K562 (cell line): ENCODE measurements at regions not wholly inside any gene's neighbourhood (a gene's known extent, or its start where the extent isn't known, plus 50 kb on each side); places are given as distances from the start of the nearest gene placed in this dataset.

Source experiments
- ATAC-seq: fragments of 200-7000 bp; cut with Tn5 transposase; 3 replicates; pipeline ENCODE4 v1.9.1; 2020; ENCODE audit warnings: moderate library complexity
- BruUV-seq: library from RNA; stranded (reverse); fragments of 400-500 nt; replicated peaks from 2 replicates; lab custom pipeline; 2021; lab: Mats Ljungman, UMichigan
- CTCF ChIA-PET: fragments of 300-600 bp; formaldehyde crosslinking; extraction: SDS; loops from one replicate; lab custom pipeline; 2021; ENCODE audit warnings: low intra/inter-chr PET ratio; lab: Yijun Ruan, JAX
- POLR2A ChIA-PET: fragments of 300-600, 350-650 bp; sonication (Branson Sonifier 250); formaldehyde crosslinking; extraction: SDS; loops from one replicate; lab custom pipeline; 2021; ENCODE audit warnings: antibody characterized with exemption, inconsistent platforms; lab: Yijun Ruan, JAX
- DNase-seq, 4 experiments: peaks; one replicate each; pipeline versions ENCODE4 v3.0.0 to v3.0.0-alpha.2; 2011 to 2018; ENCODE audit warnings: low spot score in 3 of 4, mixed read lengths in 3 of 4; ENCODE audit errors: extremely low read depth in 1 of 4
- FAIRE-seq: peaks from 2 replicates; lab custom pipeline; 2011; peaks lifted over from hg19 to GRCh38; lab: Jason Lieb, UNC
- H2AFZ ChIP-seq: 2 replicates; pipeline ENCODE4 v1.6.0; 2011; ENCODE audit warnings: low read depth, low read length, control low read depth, inconsistent platforms
- H3K27ac ChIP-seq: fragments of 200-600 bp; 3 replicates; pipeline ENCODE4 v1.8.0; 2011; ENCODE audit warnings: low read depth, mild to moderate bottlenecking, control low read depth, inconsistent platforms, low read length, moderate library complexity, mixed read lengths; ENCODE audit errors: extremely low read depth
- H3K27me3 ChIP-seq, 2 experiments: fragments of 300-600 bp in 1 of 2; 2 replicates in 1 of 2; 3 replicates in 1 of 2; pipeline versions ENCODE4 v1.6.0 to v1.8.0; 2011; ENCODE audit warnings: inconsistent platforms in 2 of 2, low read length in 2 of 2, mild to moderate bottlenecking in 1 of 2, mixed read lengths in 1 of 2, moderate library complexity in 1 of 2; ENCODE audit not compliant: control insufficient read depth in 2 of 2, insufficient read depth in 2 of 2
- H3K36me3 ChIP-seq: fragments of 300-600 bp; 3 replicates; pipeline ENCODE4 v1.8.0; 2011; ENCODE audit warnings: mild to moderate bottlenecking, low read length, inconsistent platforms; ENCODE audit not compliant: control insufficient read depth, insufficient read depth
- H3K4me1 ChIP-seq, 2 experiments: fragments of 200-600 bp in 1 of 2; replicated peaks in 1 of 2; 2 replicates in 1 of 2; 3 replicates in 1 of 2; pipeline versions ENCODE4 v1.5.1 to v1.8.0; 2011; ENCODE audit warnings: inconsistent platforms in 2 of 2, low read length in 2 of 2, mild to moderate bottlenecking in 1 of 2, mixed read lengths in 1 of 2, moderate library complexity in 1 of 2; ENCODE audit not compliant: control insufficient read depth in 2 of 2, insufficient read depth in 2 of 2
- H3K4me2 ChIP-seq: 2 replicates; pipeline ENCODE4 v1.6.1; 2011; ENCODE audit warnings: low read length, control low read depth, inconsistent platforms, mixed read lengths; ENCODE audit not compliant: insufficient read depth
- H3K4me3 ChIP-seq: fragments of 200-600 bp; sonication (generic), shearing (Covaris generic); 2 replicates; pipeline ENCODE4 v1.5.1; 2016; ENCODE audit warnings: control low read depth, inconsistent platforms
- H3K79me2 ChIP-seq: fragments of 200-600 bp; 3 replicates; pipeline ENCODE4 v1.8.0; 2011; ENCODE audit warnings: low read length, inconsistent platforms; ENCODE audit not compliant: control insufficient read depth, insufficient read depth
- H3K9ac ChIP-seq, 2 experiments: 2 replicates each; pipeline versions ENCODE4 v1.6.0 to v1.6.1; 2011; ENCODE audit warnings: low read depth in 2 of 2, low read length in 2 of 2, control low read depth in 1 of 2, inconsistent platforms in 1 of 2, mild to moderate bottlenecking in 1 of 2, mixed read lengths in 1 of 2; ENCODE audit not compliant: insufficient read depth in 1 of 2
- H3K9me1 ChIP-seq: one replicate; pipeline ENCODE4 v1.6.0; 2011; ENCODE audit warnings: inconsistent platforms, mild to moderate bottlenecking, low read length, moderate library complexity; ENCODE audit not compliant: control insufficient read depth, insufficient read depth
- H3K9me3 ChIP-seq: replicated peaks from 2 replicates; pipeline ENCODE4 v1.5.1; 2011; ENCODE audit warnings: low read depth, low read length, inconsistent platforms; ENCODE audit not compliant: control insufficient read depth, insufficient read depth
- H4K20me1 ChIP-seq: replicated peaks from 2 replicates; pipeline ENCODE4 v1.6.1; 2011; ENCODE audit warnings: low read length, inconsistent platforms, mixed read lengths; ENCODE audit not compliant: control insufficient read depth, insufficient read depth
- ATF1 ChIP-seq, 2 experiments: fragments of 450-650 bp in 1 of 2; IDR thresholded peaks; 2 replicates each; pipeline ENCODE4 v1.6.1; 2016; ENCODE audit warnings: missing compliant biosample characterization in 1 of 2, missing genetic modification characterization in 1 of 2
- BACH1 ChIP-seq: fragments of 200-800 bp; sonication (Bioruptor generic); IDR thresholded peaks from 2 replicates; pipeline ENCODE4 v1.6.1; 2016; ENCODE audit warnings: missing genetic modification characterization, missing compliant biosample characterization
- ETV6 ChIP-seq, 3 experiments: fragments of 150-350 bp in 1 of 3; sonication (generic) in 1 of 3; formaldehyde crosslinking in 1 of 3; IDR thresholded peaks; 2 replicates each; pipeline versions ENCODE4 v1.6.1 to v1.8.0; 2014 to 2022; ENCODE audit warnings: borderline replicate concordance in 2 of 3, low read depth in 2 of 3, antibody characterized with exemption in 1 of 3, low read length in 1 of 3, mild to moderate bottlenecking in 1 of 3, missing genetic modification reagents in 1 of 3
- KAT2B ChIP-seq: IDR thresholded peaks from one replicate; pipeline ENCODE4 v1.6.1; 2012; ENCODE audit warnings: low read depth, mild to moderate bottlenecking, control low read depth, inconsistent platforms, low read length, moderate library complexity
- MAFK ChIP-seq: IDR thresholded peaks from 2 replicates; pipeline ENCODE4 v1.6.1; 2011; ENCODE audit warnings: low read length, improper control_type of control experiment
- MIER1 ChIP-seq: fragments of 450-650 bp; IDR thresholded peaks from 2 replicates; pipeline ENCODE4 v1.6.1; 2016; ENCODE audit warnings: antibody characterized with exemption, mild to moderate bottlenecking, low read depth
- POU5F1 ChIP-seq: fragments of 150-350 bp; IDR thresholded peaks from 2 replicates; pipeline ENCODE4 v1.6.1; 2014; ENCODE audit warnings: borderline replicate concordance, low read length, low read depth, mild to moderate bottlenecking; ENCODE audit not compliant: partially characterized antibody
- RBBP5 ChIP-seq: fragments of 200-600 bp; sonication (generic); IDR thresholded peaks from 2 replicates; pipeline ENCODE4 v1.6.1; 2012; ENCODE audit warnings: borderline replicate concordance, mild to moderate bottlenecking, low read length, control low read depth, inconsistent platforms; ENCODE audit not compliant: insufficient read depth, poor library complexity, severe bottlenecking
- RBFOX2 ChIP-seq: fragments of 200-400 bp; formaldehyde crosslinking; IDR thresholded peaks from 2 replicates; pipeline ENCODE4 v1.6.1; 2017; ENCODE audit warnings: low read depth, mild to moderate bottlenecking, low read length, moderate library complexity
- TCF7 ChIP-seq: sonication (generic); IDR thresholded peaks from 2 replicates; pipeline ENCODE4 v1.6.1; 2016; ENCODE audit warnings: antibody characterized with exemption, borderline replicate concordance
- XRCC4 ChIP-seq: IDR thresholded peaks from one replicate; pipeline ENCODE4 v1.6.1; 2011; ENCODE audit not compliant: insufficient read depth, insufficient read length; ENCODE audit errors: extremely low read depth
- ZFPM2 ChIP-seq: fragments of 250-450 bp; sonication (Bioruptor Pico); IDR thresholded peaks from 2 replicates; pipeline ENCODE4 v1.5.1; 2022; ENCODE audit warnings: mild to moderate bottlenecking
- ZNF212 ChIP-seq: fragments of 450-650 bp; formaldehyde crosslinking; IDR thresholded peaks from 2 replicates; pipeline ENCODE4 v1.4.0; 2020; ENCODE audit warnings: mild to moderate bottlenecking
- ZNF436 ChIP-seq: fragments of 250-450, 450-650 bp; sonication (Bioruptor Pico); formaldehyde crosslinking; IDR thresholded peaks from 2 replicates; pipeline ENCODE4 v1.7.0; 2020; ENCODE audit warnings: mild to moderate bottlenecking
- ZNF696 ChIP-seq: fragments of 250-450 bp; sonication (Bioruptor Pico); conservative IDR thresholded peaks from 2 replicates; pipeline ENCODE4 v1.4.0; 2020; ENCODE audit warnings: mild to moderate bottlenecking, moderate library complexity
- WGBS: fragments of 100-300 bp; shearing (Covaris generic); methylation state at CpG from one replicate; pipeline ENCODE4 v1.1.6; 2016; ENCODE audit warnings: low coverage, mixed read lengths; ENCODE audit not compliant: insufficient coverage; ENCODE audit errors: missing lambda C conversion rate; 5-methylcytosine and 5-hydroxymethylcytosine counted together
- in situ Hi-C: fragments of 300-500 bp; cut with MboI; formaldehyde crosslinking; loops from 4 replicates; pipeline ENCODE4 v1.15.0; 2018; ENCODE audit warnings: inconsistent platforms, mixed read lengths
- intact Hi-C: fragments of 100-400 bp; cut with micrococcal nuclease; formaldehyde crosslinking; loops from 2 replicates; pipeline ENCODE4 v1.14.2; 2022
- TF ChIP-seq, protein P1 (sequence below): sonication (generic); formaldehyde crosslinking; IDR thresholded peaks from 2 replicates; pipeline ENCODE4 v1.9.0; 2022; ENCODE audit warnings: mild to moderate bottlenecking, missing genetic modification reagents
- TF ChIP-seq, protein P2 (sequence below): fragments of 250-450 bp; sonication (Bioruptor Pico); IDR thresholded peaks from 2 replicates; pipeline ENCODE4 v1.4.0; 2020; ENCODE audit warnings: mild to moderate bottlenecking
- TF ChIP-seq, protein P3 (sequence below): fragments of 250-450 bp; sonication (Bioruptor Pico); IDR thresholded peaks from 2 replicates; pipeline ENCODE4 v1.8.0; 2022; ENCODE audit warnings: inconsistent platforms, mild to moderate bottlenecking, moderate library complexity, borderline replicate concordance

DNA sequence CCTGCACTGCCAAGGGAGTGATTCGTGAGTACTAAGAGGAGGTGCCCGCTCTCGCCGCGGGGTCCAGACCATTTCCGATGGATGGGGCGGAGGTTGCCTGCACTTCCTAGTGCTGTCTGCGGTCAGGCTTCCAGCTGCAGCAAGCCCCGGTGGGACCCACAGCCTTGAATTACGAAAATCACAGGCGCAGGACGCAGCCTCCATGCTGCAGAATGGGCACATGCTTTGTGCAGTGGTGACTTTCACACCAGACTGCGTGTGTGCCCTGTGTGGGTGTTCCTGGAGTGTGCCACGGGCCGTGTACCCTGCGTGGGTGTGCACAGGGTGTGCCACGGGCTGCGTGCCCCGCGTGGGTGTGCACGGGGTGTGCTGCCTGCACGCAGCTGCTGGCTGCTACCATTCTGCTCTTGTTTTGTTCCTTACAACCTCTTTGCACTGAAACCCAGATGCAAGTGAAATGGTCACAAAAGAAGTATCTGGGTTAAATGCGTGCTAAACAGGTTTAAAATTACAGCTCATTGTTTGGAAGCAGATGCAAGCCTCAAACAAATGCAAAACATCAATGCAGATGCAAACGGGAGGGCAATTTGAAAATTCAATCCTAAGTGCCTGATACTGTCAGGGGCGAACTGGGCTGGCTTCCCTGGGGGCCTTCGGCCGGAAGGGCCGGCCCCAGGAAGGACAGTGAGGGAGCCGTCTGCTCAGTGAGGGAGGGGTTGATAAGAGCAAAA, 221.2 kb upstream of the SOX1 start:
- POLR2A ChIA-PET: no interaction called here
- H3K27me3 ChIP-seq: peaks cover 0 to 14% of the 10 kb centered on the region in 2 experiments; a peak in 1 of 5 replicates
- no peak overlapping the region for H3K27ac ChIP-seq
- H3K9me1 ChIP-seq: no peaks in the 10 kb centered on the region
- H3K79me2 ChIP-seq: no peaks in the 10 kb centered on the region
- CTCF ChIA-PET: no interaction called here
- no peak overlapping the region for H3K4me3 ChIP-seq
- H4K20me1 ChIP-seq: no peaks in the 10 kb centered on the region
- no TSS peak for BruUV-seq
- FAIRE-seq (no peak), ATAC-seq (no peak), DNase-seq (no peak)
- no peak overlapping the region for H2AFZ ChIP-seq
- no peak overlapping the region for H3K4me2 ChIP-seq
- no peaks in the 10 kb centered on the region for H3K9me3 ChIP-seq
- TF ChIP-seq ZFPM2 (CRISPR knock-in tag): no peak
- no peak for TF ChIP-seq KAT2B
- TF ChIP-seq ETV6 (IDR thresholded peaks at IDR 0.05; ENCODE audit: borderline replicate concordance in 1 of 2, low read depth in 2 of 2, low read length in 1 of 2): no peak
- TF ChIP-seq ETV6 (CRISPR knock-in tag; IDR thresholded peaks at IDR 0.05; ENCODE audit: borderline replicate concordance): no peak
- TF ChIP-seq, protein P1, sequence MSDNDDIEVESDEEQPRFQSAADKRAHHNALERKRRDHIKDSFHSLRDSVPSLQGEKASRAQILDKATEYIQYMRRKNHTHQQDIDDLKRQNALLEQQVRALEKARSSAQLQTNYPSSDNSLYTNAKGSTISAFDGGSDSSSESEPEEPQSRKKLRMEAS (CRISPR knock-in tag): no peak
- no peak for TF ChIP-seq RBBP5
- TF ChIP-seq, protein P2, sequence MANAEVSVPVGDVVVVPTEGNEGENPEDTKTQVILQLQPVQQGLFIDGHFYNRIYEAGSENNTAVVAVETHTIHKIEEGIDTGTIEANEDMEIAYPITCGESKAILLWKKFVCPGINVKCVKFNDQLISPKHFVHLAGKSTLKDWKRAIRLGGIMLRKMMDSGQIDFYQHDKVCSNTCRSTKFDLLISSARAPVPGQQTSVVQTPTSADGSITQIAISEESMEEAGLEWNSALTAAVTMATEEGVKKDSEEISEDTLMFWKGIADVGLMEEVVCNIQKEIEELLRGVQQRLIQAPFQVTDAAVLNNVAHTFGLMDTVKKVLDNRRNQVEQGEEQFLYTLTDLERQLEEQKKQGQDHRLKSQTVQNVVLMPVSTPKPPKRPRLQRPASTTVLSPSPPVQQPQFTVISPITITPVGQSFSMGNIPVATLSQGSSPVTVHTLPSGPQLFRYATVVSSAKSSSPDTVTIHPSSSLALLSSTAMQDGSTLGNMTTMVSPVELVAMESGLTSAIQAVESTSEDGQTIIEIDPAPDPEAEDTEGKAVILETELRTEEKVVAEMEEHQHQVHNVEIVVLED (CRISPR knock-in tag): no peak
- no peak for TF ChIP-seq POU5F1
- TF ChIP-seq ZNF212: no peak
- no peak for TF ChIP-seq ZNF436 (CRISPR knock-in tag)
- TF ChIP-seq BACH1: no peak
- no peak for TF ChIP-seq ATF1 (CRISPR knock-in tag; IDR thresholded peaks at IDR 0.05)
- TF ChIP-seq ATF1 (tag; IDR thresholded peaks at IDR 0.05): no peak
- TF ChIP-seq TCF7: no peak
- no peak for TF ChIP-seq XRCC4
- TF ChIP-seq, protein P3, sequence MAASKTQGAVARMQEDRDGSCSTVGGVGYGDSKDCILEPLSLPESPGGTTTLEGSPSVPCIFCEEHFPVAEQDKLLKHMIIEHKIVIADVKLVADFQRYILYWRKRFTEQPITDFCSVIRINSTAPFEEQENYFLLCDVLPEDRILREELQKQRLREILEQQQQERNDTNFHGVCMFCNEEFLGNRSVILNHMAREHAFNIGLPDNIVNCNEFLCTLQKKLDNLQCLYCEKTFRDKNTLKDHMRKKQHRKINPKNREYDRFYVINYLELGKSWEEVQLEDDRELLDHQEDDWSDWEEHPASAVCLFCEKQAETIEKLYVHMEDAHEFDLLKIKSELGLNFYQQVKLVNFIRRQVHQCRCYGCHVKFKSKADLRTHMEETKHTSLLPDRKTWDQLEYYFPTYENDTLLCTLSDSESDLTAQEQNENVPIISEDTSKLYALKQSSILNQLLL (CRISPR knock-in tag): no peak
- no peak for TF ChIP-seq MAFK
- TF ChIP-seq RBFOX2: no peak
- no peak for TF ChIP-seq MIER1
- no peak for TF ChIP-seq ZNF696 (CRISPR knock-in tag)
- WGBS: 1% methylated on average over 8 of the region's 29 CpGs
- no peak overlapping the region for H3K9ac ChIP-seq
- intact Hi-C loops: no loop called here
- in situ Hi-C loops: no loop called here
- no peaks in the 10 kb centered on the region for H3K36me3 ChIP-seq
- H3K4me1 ChIP-seq: no peaks in the 10 kb centered on the region
